Hepatocyte (in vitro differentiated cells): ENCODE measurements at regions not wholly inside any gene's neighbourhood (a gene's known extent, or its start where the extent isn't known, plus 50 kb on each side); places are given as distances from the start of the nearest gene placed in this dataset.

ENCODE experiments used
- EZH2phosphoT487 ChIP-seq: fragments of 200-600 bp; sonication (generic); IDR thresholded peaks from one replicate; pipeline ENCODE4 v1.6.1; 2018; ENCODE audit warnings: antibody characterized with exemption, mild to moderate bottlenecking, low read depth, moderate library complexity; ENCODE audit not compliant: unreplicated experiment, severe bottlenecking
- TF ChIP-seq, protein P1 (sequence below): fragments of 200-600 bp; sonication (generic); IDR thresholded peaks from 2 replicates; pipeline ENCODE4 v1.5.1; 2016; ENCODE audit warnings: antibody characterized with exemption, mild to moderate bottlenecking; ENCODE audit not compliant: poor library complexity

GRCh38 chr5:125150041-125150669 lies 403.7 kb upstream of the ZNF608 start:
- TF ChIP-seq, protein P1, sequence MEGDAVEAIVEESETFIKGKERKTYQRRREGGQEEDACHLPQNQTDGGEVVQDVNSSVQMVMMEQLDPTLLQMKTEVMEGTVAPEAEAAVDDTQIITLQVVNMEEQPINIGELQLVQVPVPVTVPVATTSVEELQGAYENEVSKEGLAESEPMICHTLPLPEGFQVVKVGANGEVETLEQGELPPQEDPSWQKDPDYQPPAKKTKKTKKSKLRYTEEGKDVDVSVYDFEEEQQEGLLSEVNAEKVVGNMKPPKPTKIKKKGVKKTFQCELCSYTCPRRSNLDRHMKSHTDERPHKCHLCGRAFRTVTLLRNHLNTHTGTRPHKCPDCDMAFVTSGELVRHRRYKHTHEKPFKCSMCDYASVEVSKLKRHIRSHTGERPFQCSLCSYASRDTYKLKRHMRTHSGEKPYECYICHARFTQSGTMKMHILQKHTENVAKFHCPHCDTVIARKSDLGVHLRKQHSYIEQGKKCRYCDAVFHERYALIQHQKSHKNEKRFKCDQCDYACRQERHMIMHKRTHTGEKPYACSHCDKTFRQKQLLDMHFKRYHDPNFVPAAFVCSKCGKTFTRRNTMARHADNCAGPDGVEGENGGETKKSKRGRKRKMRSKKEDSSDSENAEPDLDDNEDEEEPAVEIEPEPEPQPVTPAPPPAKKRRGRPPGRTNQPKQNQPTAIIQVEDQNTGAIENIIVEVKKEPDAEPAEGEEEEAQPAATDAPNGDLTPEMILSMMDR, result no peak
- TF ChIP-seq EZH2phosphoT487, result no peak
